IPS-NIHi11 (cell line): ENCODE measurements at regions not wholly inside any gene's neighbourhood (a gene's known extent, or its start where the extent isn't known, plus 50 kb on each side); places are given as distances from the start of the nearest gene placed in this dataset.

Experiments used
- DNase-seq: peaks from one replicate; pipeline ENCODE4 v3.0.0; 2012; ENCODE audit warnings: mixed read lengths, low spot score

GRCh38 chr18:55840601-55841170 lies 252.7 kb upstream of the TCF4 start:
- no peak for DNase-seq

DNA sequence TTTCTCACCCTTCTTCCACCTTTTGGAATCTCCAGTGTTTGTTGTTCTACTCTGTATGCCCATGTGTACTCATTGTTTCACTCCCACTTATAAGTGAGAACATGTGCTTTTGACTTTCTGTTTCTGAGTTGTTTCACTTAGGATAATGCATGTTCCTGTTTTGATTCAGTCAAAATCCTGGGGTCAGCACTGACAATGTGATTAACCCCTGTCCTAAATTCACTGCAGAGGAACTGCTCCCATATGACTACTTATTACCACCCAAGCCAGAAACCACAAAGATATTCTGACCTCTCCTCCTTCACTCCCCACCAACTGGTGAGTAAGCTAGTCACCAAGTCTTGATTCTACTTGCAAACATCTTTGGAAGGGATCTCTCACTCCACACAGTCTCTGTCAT lies 251.4 kb upstream of the TCF4 start:
- DNase-seq = no peak

DNA sequence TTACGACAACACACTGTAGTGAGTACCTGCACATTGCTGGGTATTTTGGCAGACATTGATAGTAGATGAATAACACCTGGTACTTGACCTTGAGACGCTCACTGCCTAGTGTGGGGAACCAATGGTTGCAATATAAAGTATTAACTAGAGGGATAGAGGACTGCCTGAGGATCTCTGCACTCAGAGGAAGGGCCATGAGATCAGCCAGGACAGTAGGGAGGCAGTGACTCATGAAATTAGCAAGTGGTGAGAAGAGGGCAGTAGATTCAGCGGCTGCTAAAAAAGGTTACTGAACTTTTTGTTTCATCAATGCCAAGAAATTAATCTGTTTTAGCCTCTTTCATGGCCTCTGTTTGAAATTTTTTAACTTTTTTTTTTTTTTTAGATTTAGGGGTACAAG lies 250.8 kb upstream of the TCF4 start:
- no peak for DNase-seq

- no peak for DNase-seq
Measured at GRCh38 chr18:55838319-55838718, 250.3 kb upstream of the TCF4 start.

DNA sequence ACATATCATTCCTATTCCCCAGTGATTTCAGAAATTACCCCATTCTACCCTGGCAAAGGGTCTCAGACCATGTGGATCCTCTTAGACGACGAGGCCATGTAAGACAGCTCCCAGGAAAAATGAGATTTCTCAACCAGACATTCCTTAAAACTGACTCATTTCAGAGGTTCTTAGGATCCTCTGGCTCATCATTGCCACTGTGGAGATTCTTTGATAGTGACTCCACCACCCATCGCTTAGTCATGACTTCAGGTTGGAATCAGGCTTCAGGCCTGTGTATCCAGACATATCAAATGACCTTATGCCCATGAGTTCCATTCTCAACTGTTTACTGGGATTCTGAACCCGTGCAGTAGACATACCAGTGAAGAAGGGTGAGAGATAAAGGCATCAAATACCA lies 245.6 kb upstream of the TCF4 start:
- no peak for DNase-seq

- DNase-seq = no peak
Measured at GRCh38 chr18:55830544-55830943, 242.6 kb upstream of the TCF4 start.

GRCh38 chr18:55821219-55821618 lies 233.2 kb upstream of the TCF4 start:
- no peak for DNase-seq

- DNase-seq = no peak
Measured at GRCh38 chr18:55819448-55819847, 231.5 kb upstream of the TCF4 start.

DNA sequence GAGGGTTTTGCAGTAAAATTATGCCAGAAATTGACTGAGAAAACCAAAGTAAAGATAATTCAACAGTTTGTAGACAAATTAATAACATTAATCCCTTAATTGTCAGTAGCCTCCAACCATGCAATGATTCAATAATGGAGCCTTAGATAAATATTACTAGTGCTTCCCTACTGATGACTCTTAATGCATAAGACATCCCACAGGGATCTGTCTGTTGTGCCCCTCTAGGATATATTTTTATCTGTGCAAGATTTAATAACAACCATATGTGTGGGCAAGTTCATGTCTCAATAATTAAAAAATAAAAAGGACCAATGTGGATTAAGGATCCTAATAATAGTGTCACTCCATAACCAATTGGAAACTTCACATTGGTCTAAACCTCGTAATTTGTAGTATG lies 230.3 kb upstream of the TCF4 start:
- no peak for DNase-seq

GRCh38 chr18:55811925-55812324 lies 223.9 kb upstream of the TCF4 start:
- DNase-seq = no peak

DNA sequence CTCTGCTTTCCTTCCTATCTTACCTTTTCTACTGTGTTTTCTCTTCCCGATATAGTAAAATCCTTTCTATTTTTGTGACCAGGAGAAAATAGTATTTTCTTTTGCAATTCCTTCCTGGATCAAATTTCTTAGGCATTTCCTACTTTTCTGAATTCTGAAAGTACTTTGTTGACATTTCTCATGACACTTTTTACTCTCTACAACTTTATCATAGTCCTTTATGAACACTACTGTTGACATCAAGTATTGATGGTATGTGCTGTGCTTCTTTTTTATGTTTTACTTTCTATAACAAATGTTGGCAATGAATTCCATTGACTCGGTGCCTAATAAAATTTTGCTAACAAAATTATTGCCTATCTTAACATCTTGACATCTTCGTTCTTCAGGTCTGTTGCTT lies 217.7 kb upstream of the TCF4 start:
- DNase-seq = no peak

- DNase-seq = no peak
Measured at GRCh38 chr18:55795101-55795669, 207.2 kb upstream of the TCF4 start.

DNA sequence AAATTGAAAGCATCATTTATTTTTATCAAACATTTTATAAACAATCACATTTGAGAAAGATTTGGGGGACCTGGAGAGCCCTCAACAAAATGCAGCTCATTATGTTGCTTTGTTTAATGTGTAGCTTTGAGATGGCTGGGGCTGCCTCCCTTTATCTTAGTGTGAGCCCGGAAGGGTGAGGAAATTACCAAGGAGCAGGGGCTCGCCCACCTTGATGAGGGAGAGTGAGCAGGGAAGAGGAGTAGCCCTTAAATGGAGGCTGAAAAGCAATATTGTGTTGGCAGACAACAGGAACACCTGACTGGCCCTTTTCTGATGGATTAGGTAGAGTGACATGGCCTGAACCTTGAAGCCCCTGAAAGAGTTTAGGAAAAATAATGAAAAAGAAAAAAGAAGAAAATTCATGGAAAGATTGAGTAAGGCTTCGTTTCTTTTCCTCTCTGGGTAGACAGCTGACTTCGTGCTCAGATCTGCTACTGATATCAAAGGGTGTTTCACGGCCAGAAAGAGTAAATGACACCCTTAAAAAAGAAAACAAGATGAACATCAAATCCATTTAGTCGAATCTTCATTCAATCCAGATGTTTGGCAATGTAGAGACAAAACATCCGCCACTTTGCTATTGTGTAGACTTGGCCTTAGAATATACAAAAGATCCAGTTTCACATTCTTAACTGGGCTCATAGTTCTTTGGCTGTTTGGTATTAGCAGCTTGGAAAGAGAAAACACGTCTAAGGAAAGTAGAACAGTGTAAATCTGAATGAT lies 206.5 kb upstream of the TCF4 start:
- no peak for DNase-seq

GRCh38 chr18:55790296-55790695 lies 202.3 kb upstream of the TCF4 start:
- no peak for DNase-seq

- DNase-seq = no peak
Measured at GRCh38 chr18:55787536-55788073, 199.6 kb upstream of the TCF4 start.

- DNase-seq = no peak
Measured at GRCh38 chr18:55786651-55787272, 198.8 kb upstream of the TCF4 start.

- DNase-seq = no peak
Measured at GRCh38 chr18:55783921-55784320, 195.9 kb upstream of the TCF4 start.

- peak; percentile 51 for DNase-seq
Measured at GRCh38 chr18:55781481-55781957, 193.5 kb upstream of the TCF4 start.

DNA sequence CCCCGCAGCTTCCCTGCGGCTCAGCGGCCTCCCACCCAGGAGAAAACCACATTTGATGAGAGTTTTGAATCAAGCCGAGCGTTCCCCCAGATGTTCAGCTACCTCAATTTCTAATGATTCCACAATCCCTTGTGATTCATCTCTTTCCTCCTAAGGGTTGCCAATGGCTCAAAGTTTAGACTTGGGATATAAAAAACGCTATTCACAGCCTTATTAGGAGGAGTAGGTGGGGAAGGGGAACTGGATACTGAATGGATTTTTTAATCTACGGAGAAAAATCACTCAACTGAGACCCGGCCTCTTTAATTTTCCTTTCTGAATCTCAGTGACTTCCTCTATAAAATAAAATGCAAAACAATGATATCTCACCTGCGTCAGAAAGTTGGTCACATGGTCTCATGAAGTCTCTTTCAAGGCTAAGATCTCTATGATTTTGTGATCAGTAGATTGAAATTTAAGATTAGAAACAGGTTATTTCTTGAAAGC lies 192.6 kb upstream of the TCF4 start:
- DNase-seq = no peak

DNA sequence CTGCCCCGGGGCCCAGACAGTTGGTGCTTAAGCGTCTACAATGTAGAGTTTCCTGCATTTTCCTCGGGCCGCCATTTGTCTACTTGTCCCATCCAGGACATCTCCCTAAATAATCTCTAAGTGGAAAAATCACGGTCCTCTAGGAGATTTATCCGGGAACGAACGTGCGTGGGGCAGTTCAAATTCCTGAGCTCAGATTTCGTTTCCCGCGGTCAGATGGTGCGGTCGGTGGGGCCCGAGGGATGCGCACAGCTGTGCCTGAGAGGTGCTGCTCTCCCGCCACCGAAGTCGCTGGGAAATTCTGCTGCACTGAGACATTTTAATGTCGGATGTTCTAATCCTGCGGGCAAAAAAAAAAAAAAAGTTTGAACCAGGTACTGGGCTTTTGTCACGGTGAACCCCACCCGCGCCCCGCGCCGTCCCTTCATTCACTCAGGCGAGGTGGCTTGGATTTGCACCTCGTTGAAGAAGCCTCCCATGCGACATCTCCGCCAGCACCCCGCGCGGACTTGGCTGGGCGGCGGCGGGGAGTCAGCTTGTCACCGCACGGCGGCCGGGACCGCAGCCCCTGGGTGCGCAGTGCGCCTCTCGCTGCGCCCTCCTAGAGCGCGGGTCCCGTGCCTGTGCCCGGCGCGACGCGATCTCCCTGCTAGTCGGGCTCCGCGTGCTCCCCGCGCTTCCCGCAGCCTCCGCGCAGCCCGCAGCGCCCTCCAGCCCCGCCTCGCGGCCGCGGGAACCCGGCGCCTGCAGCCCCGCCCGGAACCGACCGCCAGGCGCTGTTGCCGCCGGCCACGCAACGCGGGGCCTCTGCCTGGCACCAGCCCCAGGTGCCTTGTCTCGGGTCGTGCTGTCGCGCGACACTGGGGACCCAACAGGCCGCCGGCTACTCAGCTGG lies 191.9 kb upstream of the TCF4 start:
- DNase-seq = peak; percentile 54
